GM18951 (cell line): ENCODE measurements at regions not wholly inside any gene's neighbourhood (a gene's known extent, or its start where the extent isn't known, plus 50 kb on each side); places are given as distances from the start of the nearest gene placed in this dataset.
"Not testable (repeated sequence)": the region's sequence is repeated elsewhere in the genome, so short reads cannot be mapped to it uniquely, and the experiment has no call there.

Experiments used
- POLR2A ChIP-seq: IDR thresholded peaks from 4 replicates; pipeline ENCODE4 v1.6.1; 2011; ENCODE audit warnings: mild to moderate bottlenecking; ENCODE audit not compliant: insufficient read length, insufficient read depth; ENCODE audit errors: extremely low read depth
- in situ Hi-C: fragments of 300-500 bp; cut with MboI; formaldehyde crosslinking; loops from one replicate; pipeline ENCODE4 v1.12.0; 2022; ENCODE audit warnings: low sequenced_read_pairs, mixed read lengths, inconsistent platforms; ENCODE audit not compliant: unreplicated experiment

GRCh38 chr5:67858471-67859031, 357.0 kb upstream of the PIK3R1 start:
- no peak for TF ChIP-seq POLR2A

GRCh38 chr5:67857502-67857901, 358.1 kb upstream of the PIK3R1 start:
- in situ Hi-C loops = no loop called here
- no peak for TF ChIP-seq POLR2A

More at GRCh38 chr5:67858471-67859031, 357.0 kb upstream of the PIK3R1 start:
- in situ Hi-C loops = no loop called here

GRCh38 chr5:67855523-67855922, 360.0 kb upstream of the PIK3R1 start:
- TF ChIP-seq POLR2A = no peak
- in situ Hi-C loops = no loop called here

GRCh38 chr5:67850906-67851305, 364.6 kb upstream of the PIK3R1 start:
- in situ Hi-C loops = not testable (repeated sequence)

- no peak for TF ChIP-seq POLR2A
- in situ Hi-C loops = no loop called here
These were observed 370.6 kb upstream of the PIK3R1 start for GRCh38 chr5:67844924-67845323.

- in situ Hi-C loops = no loop called here
- TF ChIP-seq POLR2A = no peak
These were observed 372.8 kb upstream of the PIK3R1 start for GRCh38 chr5:67842806-67843205.

- in situ Hi-C loops = not testable (repeated sequence)
These were observed 378.3 kb upstream of the PIK3R1 start for GRCh38 chr5:67837225-67837624.

DNA sequence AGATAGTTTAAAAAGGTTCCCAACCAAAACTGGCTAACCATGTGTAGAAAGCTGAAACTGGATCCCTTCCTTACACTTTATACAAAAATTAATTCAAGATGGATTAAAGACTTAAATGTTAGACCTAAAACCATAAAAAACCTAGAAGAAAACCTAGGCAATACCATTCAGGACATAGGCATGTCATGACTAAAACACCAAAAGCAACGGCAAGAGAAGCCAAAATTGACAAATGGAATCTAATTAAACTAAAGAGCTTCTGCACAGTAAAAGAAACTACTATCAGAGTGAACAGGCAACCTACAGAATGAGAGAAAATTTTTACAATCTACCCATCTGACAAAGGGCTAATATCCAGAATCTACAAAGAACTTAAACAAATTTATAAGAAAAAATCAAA, 379.1 kb upstream of the PIK3R1 start:
- in situ Hi-C loops = not testable (repeated sequence)

DNA sequence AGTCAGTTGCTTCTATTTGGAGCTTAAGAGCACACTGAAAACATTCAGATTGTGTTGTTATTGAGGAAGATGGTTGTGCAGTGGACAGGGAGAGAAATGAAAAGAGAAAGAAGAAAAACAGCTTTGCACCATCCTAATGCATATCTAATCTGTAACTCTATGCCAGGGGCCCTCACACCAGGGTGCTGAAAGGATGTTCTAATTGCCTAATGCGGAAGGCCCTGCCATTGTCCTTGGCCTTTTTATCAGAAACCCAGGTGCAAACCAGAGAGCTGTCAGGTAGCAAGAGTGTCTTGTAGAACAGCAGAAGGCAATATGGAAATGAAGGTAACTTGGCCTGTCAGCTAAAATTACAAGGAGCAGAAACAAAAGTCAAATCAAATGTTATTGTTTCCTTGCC, 384.5 kb upstream of the PIK3R1 start:
- TF ChIP-seq POLR2A = no peak
- in situ Hi-C loops = no loop called here

DNA sequence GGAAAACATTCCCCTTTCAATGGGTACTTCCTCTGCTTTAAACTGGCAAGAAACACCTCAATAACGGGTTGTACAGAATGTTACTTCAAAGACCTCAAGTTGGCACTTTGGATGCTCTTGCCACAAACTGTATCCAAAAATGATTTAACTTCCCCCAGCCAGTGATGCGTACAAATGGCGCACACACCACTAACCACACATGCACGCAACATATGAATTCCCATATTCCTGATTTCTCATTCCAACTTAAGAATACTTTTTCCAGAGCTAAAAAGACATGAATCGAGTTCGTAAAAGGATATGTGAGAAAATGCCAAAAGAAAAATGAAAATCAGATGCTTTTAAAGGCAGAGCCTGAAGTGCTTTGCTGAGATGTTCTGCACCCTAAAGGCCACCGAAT, 388.0 kb upstream of the PIK3R1 start:
- in situ Hi-C loops = no loop called here
- TF ChIP-seq POLR2A = no peak

- TF ChIP-seq POLR2A = no peak
- in situ Hi-C loops = no loop called here
These were observed 390.7 kb upstream of the PIK3R1 start for GRCh38 chr5:67824852-67825251.

- in situ Hi-C loops = no loop called here
- TF ChIP-seq POLR2A = no peak
These were observed 397.9 kb upstream of the PIK3R1 start for GRCh38 chr5:67817652-67818051.

DNA sequence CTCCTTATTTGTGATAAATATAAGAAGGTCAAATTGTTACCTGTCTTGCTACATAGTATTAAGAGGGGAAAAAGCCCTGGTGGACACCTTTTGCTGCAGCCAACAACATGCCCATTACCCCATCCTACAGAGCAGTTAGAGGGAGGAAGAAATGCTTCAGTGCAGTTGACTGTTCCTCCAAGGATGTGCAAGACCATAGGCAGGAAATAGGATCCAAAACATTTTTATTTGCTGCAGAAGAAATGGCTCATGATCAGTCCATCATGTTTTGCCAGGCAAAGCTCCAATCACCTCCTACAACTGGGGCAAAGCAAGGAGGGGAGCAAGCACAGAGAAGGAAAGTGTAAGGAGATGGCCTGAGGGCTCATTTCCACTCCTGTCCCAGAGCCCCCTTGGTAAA, 399.1 kb upstream of the PIK3R1 start:
- in situ Hi-C loops = no loop called here
- no peak for TF ChIP-seq POLR2A

- TF ChIP-seq POLR2A = no peak
- in situ Hi-C loops = no loop called here
These were observed 399.8 kb upstream of the PIK3R1 start for GRCh38 chr5:67815455-67816391.

DNA sequence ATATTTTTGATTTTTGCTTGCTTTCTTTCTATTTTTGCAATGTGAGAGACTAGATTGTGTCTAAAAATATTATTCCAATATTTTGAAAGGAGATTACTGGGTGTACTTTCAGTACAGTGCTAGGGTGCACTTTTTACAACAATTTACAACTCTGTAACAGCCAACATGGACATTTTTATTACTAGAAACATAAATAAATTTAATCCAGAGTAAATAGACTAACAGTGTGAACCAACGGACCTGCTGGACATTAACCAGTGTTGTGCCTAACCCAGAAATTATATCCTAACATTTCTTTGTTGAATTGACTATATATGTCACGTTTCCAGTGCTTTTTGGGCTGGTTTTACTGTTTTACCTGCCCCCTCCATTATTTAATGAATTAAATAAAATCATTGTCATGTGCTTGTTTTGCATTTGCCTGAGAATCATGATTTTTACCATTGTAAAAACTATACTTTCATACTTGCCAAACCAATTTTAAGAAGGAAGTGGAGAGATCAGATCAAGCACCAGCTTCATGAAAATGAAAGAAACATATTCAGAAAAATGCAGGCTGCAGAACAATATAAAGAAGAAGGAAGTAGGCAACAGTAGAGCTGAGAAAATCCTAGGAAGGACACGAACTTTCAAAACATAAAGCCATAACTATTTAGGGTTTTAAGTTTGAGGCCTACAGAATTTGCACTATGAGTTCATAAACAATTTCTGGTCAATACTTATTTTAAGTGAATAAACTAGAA, 400.8 kb upstream of the PIK3R1 start:
- no peak for TF ChIP-seq POLR2A
- in situ Hi-C loops = no loop called here
